HFF-Myc (cell line): ENCODE measurements at regions not wholly inside any gene's neighbourhood (a gene's known extent, or its start where the extent isn't known, plus 50 kb on each side); places are given as distances from the start of the nearest gene placed in this dataset.

Source experiments
- DNase-seq: peaks from one replicate; pipeline ENCODE4 v3.0.0-alpha.2; 2011; ENCODE audit warnings: low read depth; ENCODE audit errors: extremely low read depth
- H3K4me3 ChIP-seq: replicated peaks from 2 replicates; pipeline ENCODE4 v1.5.1; 2011; ENCODE audit warnings: low read depth, mild to moderate bottlenecking, control low read depth, low read length
- TF ChIP-seq, protein P1 (sequence below): IDR thresholded peaks from 2 replicates; pipeline ENCODE4 v1.5.1; 2012; ENCODE audit warnings: mild to moderate bottlenecking, low read depth, low read length, control low read depth; ENCODE audit errors: missing control alignments

DNA sequence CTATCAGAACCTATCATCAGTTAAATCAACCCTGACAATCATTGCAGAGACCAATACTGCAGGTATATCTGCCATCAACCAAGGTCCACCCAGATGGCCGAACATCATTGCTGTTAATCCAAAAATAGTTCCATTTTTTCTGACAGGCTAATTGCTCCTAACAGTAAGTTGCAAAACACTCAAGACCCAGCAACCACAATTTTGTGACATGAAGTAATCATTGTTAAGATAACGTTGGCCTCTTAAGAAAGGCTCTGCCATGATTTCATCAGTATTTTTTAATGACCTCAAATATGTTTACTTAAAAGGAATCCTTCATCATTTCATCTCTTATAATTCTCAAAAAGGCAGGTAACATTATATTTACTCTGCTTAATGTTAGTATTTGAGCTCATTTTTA is 553.4 kb upstream of the POM121L12 start:
- TF ChIP-seq, protein P1, sequence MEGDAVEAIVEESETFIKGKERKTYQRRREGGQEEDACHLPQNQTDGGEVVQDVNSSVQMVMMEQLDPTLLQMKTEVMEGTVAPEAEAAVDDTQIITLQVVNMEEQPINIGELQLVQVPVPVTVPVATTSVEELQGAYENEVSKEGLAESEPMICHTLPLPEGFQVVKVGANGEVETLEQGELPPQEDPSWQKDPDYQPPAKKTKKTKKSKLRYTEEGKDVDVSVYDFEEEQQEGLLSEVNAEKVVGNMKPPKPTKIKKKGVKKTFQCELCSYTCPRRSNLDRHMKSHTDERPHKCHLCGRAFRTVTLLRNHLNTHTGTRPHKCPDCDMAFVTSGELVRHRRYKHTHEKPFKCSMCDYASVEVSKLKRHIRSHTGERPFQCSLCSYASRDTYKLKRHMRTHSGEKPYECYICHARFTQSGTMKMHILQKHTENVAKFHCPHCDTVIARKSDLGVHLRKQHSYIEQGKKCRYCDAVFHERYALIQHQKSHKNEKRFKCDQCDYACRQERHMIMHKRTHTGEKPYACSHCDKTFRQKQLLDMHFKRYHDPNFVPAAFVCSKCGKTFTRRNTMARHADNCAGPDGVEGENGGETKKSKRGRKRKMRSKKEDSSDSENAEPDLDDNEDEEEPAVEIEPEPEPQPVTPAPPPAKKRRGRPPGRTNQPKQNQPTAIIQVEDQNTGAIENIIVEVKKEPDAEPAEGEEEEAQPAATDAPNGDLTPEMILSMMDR = no peak
- H3K4me3 ChIP-seq = no peak overlapping the region
- no peak for DNase-seq

DNA sequence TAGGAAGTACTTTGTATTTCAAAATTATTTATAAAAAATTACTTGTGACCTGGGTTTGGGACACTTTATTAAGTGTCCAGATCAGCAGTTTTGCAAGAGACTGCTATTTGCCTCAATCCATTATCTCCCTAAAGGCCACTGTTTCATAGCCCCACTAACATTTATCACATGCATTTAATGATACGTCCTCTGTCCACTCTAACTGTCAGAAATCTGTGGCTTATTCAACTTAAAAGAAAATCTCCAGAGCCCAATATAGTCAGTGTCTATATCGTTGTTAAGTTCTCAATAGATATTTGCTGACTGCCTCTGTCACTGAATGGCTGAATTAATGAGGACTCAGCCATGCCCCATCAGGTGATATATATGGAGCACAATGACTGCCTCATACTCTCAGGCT is 553.9 kb upstream of the POM121L12 start:
- H3K4me3 ChIP-seq = no peak overlapping the region
- DNase-seq = no peak
- TF ChIP-seq, protein P1 = no peak

DNA sequence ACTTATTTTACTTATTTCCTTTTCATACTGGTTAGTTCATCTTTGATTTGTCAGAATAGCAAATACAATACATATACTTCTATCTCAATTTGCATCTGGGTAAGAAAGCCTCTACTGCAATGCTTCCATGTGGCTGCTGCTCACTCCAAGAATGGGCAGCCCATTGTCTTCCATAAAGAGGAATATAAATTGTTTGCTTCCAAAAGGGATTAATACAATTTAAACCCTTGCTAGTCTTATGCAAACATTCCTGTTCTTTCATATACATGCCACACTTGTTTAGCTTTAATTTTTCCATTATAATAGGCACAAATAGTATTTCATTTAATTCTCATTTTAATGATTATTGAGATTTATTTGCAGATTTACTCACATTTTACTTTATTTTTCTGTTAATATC is 555.4 kb upstream of the POM121L12 start:
- H3K4me3 ChIP-seq = no peak overlapping the region
- DNase-seq = no peak

DNA sequence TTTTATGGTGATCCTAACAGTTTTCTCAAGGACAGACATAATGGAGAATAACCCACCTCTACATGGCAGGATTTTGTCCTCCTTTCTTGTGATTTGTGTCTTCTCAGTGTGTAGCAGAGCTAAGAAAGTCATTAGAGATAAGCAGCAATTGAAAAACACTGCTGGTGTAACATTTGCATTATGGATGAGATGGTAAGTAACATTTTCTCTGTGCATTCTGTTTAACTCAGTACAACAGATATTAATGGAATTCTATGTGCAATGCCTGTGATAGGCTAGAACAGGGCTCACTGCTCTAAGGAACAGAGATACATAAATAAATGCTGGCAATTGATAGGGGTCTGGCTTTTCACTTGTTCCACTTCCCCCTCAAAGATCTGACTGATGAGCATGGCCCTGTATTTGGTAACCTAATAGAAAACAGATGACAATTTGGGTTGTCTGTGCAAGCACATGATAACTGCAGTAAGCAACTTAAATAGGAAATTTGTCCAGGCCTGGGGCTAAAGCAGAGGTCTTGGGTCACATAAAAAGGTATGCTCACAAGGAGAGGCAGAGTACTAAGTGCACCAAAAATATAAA is 560.3 kb upstream of the POM121L12 start:
- TF ChIP-seq, protein P1 = no peak
- no peak for DNase-seq
- H3K4me3 ChIP-seq = no peak overlapping the region

More for the DNA sequence above, 555.4 kb upstream of the POM121L12 start:
- TF ChIP-seq, protein P1 = no peak

DNA sequence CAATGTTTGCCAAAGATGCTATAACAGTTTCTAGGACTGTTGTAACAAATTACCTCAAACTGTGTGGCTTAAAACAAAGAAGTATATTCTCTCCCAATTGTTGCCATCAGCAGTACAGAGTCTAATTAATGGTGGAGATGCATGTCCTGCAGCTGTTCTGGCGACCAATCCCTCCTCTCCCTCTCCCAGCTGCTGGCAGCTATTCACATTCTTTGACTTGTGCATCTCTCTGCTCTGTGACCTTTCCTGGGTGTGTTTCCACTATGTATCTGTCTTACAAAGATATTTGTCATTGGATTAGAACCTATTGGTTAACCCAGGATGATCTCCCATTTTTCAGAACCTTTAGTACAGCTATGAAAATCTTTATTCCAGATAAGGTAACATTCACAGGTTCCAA is 561.7 kb upstream of the POM121L12 start:
- no peak for DNase-seq
- no peak overlapping the region for H3K4me3 ChIP-seq
- TF ChIP-seq, protein P1 = no peak

DNA sequence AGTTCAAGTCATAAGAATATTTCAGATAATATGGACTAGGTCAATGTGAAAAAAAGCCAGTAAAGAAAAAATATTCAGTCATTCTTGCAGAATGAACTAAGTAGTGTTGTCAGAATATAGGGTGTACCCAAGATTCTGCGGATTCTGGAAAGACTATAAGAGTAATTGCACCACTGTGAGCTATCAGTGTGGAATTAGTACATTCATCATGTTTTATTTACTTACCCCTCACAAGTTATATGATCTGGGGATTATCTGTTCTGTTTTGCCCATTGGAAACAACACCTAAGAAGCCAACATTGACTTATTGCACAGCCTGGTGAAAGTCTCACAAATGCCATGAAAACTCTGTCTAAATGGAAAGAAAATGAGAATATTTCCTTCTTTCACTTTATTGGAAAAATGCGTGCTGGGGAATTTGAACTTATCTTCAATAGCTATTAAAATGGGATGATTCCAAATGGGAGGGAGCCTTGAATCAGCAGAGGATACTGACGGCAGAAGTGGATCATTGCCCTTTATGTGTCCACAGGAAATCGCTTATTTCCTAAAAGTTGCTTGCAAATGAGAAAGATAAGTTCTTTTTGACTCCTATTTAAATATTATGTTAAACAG is 563.3 kb upstream of the POM121L12 start:
- no peak for DNase-seq
- TF ChIP-seq, protein P1 = no peak

More for the DNA sequence above, 563.3 kb upstream of the POM121L12 start:
- no peak overlapping the region for H3K4me3 ChIP-seq
